PFSK-1 (cell line): ENCODE measurements at regions not wholly inside any gene's neighbourhood (a gene's known extent, or its start where the extent isn't known, plus 50 kb on each side); places are given as distances from the start of the nearest gene placed in this dataset.

Experiments used
- FOXP2 ChIP-seq: optimal IDR thresholded peaks from 2 replicates; pipeline ENCODE3; 2011; ENCODE audit warnings: borderline replicate concordance, control low read depth, inconsistent platforms; ENCODE audit not compliant: insufficient read depth; ENCODE audit errors: extremely low read length, extremely low read depth
- POLR2AphosphoS5 ChIP-seq: IDR thresholded peaks from 2 replicates; pipeline ENCODE4 v1.6.1; 2012; ENCODE audit warnings: low read depth, mild to moderate bottlenecking, control low read depth, low read length, moderate library complexity
- REST ChIP-seq, 2 experiments: IDR thresholded peaks; 2 replicates each; pipeline versions ENCODE4 v1.6.1 to v1.8.0; 2011 to 2012; ENCODE audit warnings: low read depth in 2 of 2, low read length in 2 of 2, control low read depth in 1 of 2, inconsistent platforms in 1 of 2, mild to moderate bottlenecking in 1 of 2, moderate library complexity in 1 of 2; ENCODE audit not compliant: insufficient read depth in 1 of 2
- SIN3A ChIP-seq: IDR thresholded peaks from 2 replicates; pipeline ENCODE4 v1.6.1; 2012; ENCODE audit warnings: mild to moderate bottlenecking, low read length, moderate library complexity, borderline replicate concordance; ENCODE audit not compliant: insufficient read depth
- TAF1 ChIP-seq: IDR thresholded peaks from 2 replicates; pipeline ENCODE4 v1.6.1; 2012; ENCODE audit warnings: low read length, control low read depth, borderline replicate concordance; ENCODE audit not compliant: insufficient read depth

GRCh38 chr2:2850218-2850755 is 519.2 kb upstream of the MYT1L start:
- TF ChIP-seq POLR2AphosphoS5, result no peak
- TF ChIP-seq TAF1, result no peak
- no peak for TF ChIP-seq REST (IDR thresholded peaks at IDR 0.05; ENCODE audit: insufficient read depth in 1 of 2, low read depth in 2 of 2, low read length in 2 of 2)
- no peak for TF ChIP-seq FOXP2
- TF ChIP-seq SIN3A, result no peak

GRCh38 chr2:2849464-2850217 is 518.6 kb upstream of the MYT1L start:
- TF ChIP-seq SIN3A (no peak), REST (IDR thresholded peaks at IDR 0.05; ENCODE audit: insufficient read depth in 1 of 2, low read depth in 2 of 2, low read length in 2 of 2) (no peak), TAF1 (no peak), POLR2AphosphoS5 (no peak), FOXP2 (no peak)

- no peak for TF ChIP-seq TAF1
- TF ChIP-seq POLR2AphosphoS5, result no peak
Observed at GRCh38 chr2:2848621-2849333, 517.7 kb upstream of the MYT1L start.

GRCh38 chr2:2848198-2848597 is 517.1 kb upstream of the MYT1L start:
- no peak for TF ChIP-seq TAF1
- TF ChIP-seq POLR2AphosphoS5, result no peak
- TF ChIP-seq REST (IDR thresholded peaks at IDR 0.05; ENCODE audit: insufficient read depth in 1 of 2, low read depth in 2 of 2, low read length in 2 of 2), result no peak
- TF ChIP-seq FOXP2, result no peak
- TF ChIP-seq SIN3A, result no peak

GRCh38 chr2:2847209-2847676 is 516.2 kb upstream of the MYT1L start:
- TF ChIP-seq SIN3A (no peak), POLR2AphosphoS5 (no peak), REST (IDR thresholded peaks at IDR 0.05; ENCODE audit: insufficient read depth in 1 of 2, low read depth in 2 of 2, low read length in 2 of 2) (no peak), FOXP2 (no peak), TAF1 (no peak)
